ENCODE measurements at regions not wholly inside any gene's neighbourhood (a gene's known extent, or its start where the extent isn't known, plus 50 kb on each side); places are given as distances from the start of the nearest gene placed in this dataset.

GRCh38 chr5:121273833-121274433 is 577.7 kb upstream of the FTMT start:
- Histone ChIP-seq H4K91ac (ENCODE audit: insufficient read depth, low read depth, low read length) (0 out of 2 replicates have a peak overlapping the region, but pooled peaks have one; percentile 20), H3K9me1 (ENCODE audit: insufficient read depth, low read length) (no peaks in the 10 kb centered on the region), H2AK9ac (replicated peaks; ENCODE audit: low read depth, low read length, poor library complexity) (no peak overlapping the region), H3K79me1 (ENCODE audit: low read depth in 1 of 2, low read length in 2 of 2) (no peaks in the 10 kb centered on the region), H3K9me3 (ENCODE audit: control insufficient read depth, insufficient read depth, low read length) (no peaks in the 10 kb centered on the region), H3K27me3 (ENCODE audit: control insufficient read depth, insufficient read depth, low read length) (no peaks in the 10 kb centered on the region), H3K18ac (ENCODE audit: low read depth, low read length) (peak overlapping the region; percentile 97; the same call in 1 of the 2 replicates), H3K14ac (replicated peaks; ENCODE audit: low read depth, low read length) (peak overlapping the region; percentile 40; the same call in 1 of the 2 replicates), H3K9ac (ENCODE audit: low read depth, low read length) (no peak overlapping the region), H2AFZ (replicated peaks; ENCODE audit: low read length, poor library complexity) (peak overlapping the region; percentile 77), H2BK20ac (ENCODE audit: low read depth, low read length) (peak overlapping the region; percentile 84), H4K5ac (ENCODE audit: low read depth, low read length) (peak overlapping the region; percentile 84; the same call in 1 of the 2 replicates), H3K23ac (ENCODE audit: low read depth, low read length) (peak overlapping the region; percentile 72; the same call in 1 of the 2 replicates), H4K8ac (ENCODE audit: low read depth in 2 of 2, low read length in 2 of 2) (peak overlapping the region in 1 of 2 experiments; percentile 37; a peak in 2 of 4 replicates), H3K4ac (ENCODE audit: low read depth, low read length) (peak overlapping the region; percentile 62; the same call in 1 of the 2 replicates), H3K36me3 (ENCODE audit: control insufficient read depth, insufficient read depth, low read length) (no peaks in the 10 kb centered on the region), H3K4me3 (ENCODE audit: insufficient read depth, low read depth, low read length) (no peak overlapping the region), H3K27ac (ENCODE audit: insufficient read depth, low read length) (no peak overlapping the region), H2BK15ac (ENCODE audit: low read depth, low read length) (peak overlapping the region; percentile 22; the same call in 1 of the 3 replicates), H3K4me1 (ENCODE audit: control insufficient read depth, insufficient read depth, low read length) (no peaks in the 10 kb centered on the region), H4K20me1 (ENCODE audit: insufficient read depth, low read length) (no peaks in the 10 kb centered on the region), H2AK5ac (ENCODE audit: low read depth, low read length) (no peak overlapping the region), H3K4me2 (ENCODE audit: low read depth, low read length) (peak overlapping the region; percentile 90), H3K56ac (ENCODE audit: extremely low read depth, insufficient read depth, low read length) (peak overlapping the region; percentile 59; the same call in 1 of the 2 replicates), H2BK120ac (ENCODE audit: low read depth, low read length) (peak overlapping the region; percentile 72), H2BK5ac (ENCODE audit: low read depth, low read length, poor library complexity, severe bottlenecking) (peak overlapping the region; percentile 74)
- CTCF ChIA-PET = no interaction called here
- POLR2A ChIA-PET (ENCODE audit: unreplicated experiment) = no interaction called here
- DNase-seq (peak; percentile 93), ATAC-seq (ENCODE audit: low read depth) (peak; percentile 98)
- TF ChIP-seq NFE2L2 (IDR thresholded peaks at IDR 0.05; ENCODE audit: low read depth, low read length) (peak; percentile 94), RAD21 (IDR thresholded peaks at IDR 0.05; ENCODE audit: low read length) (no peak), MAZ (IDR thresholded peaks at IDR 0.05; ENCODE audit: borderline replicate concordance, low read depth, low read length) (0 out of 2 replicates have a peak, but pooled peaks have one; percentile 27), POLR2A (IDR thresholded peaks at IDR 0.05; ENCODE audit: low read depth, low read length) (peak; percentile 42; the same call in 1 of the 2 replicates), BHLHE40 (IDR thresholded peaks at IDR 0.05; ENCODE audit: low read depth, low read length) (0 out of 2 replicates have a peak, but pooled peaks have one; percentile 43), FOS (IDR thresholded peaks at IDR 0.05; ENCODE audit: low read depth, low read length) (peak; percentile 95), SMC3 (IDR thresholded peaks at IDR 0.05; ENCODE audit: low read depth, low read length) (no peak), RCOR1 (IDR thresholded peaks at IDR 0.05; ENCODE audit: insufficient replicate concordance, low read length) (no peak), MAFK (IDR thresholded peaks at IDR 0.05; ENCODE audit: low read depth, low read length) (peak; percentile 65)
- WGBS, 2 experiments (ENCODE audit: extremely low coverage in 2 of 2, insufficient read length in 1 of 2) = no CpG with 5 or more reads among the region's 2 CpGs
- dilution Hi-C loops (cut with HindIII; ENCODE audit: low sequenced_read_pairs, unreplicated experiment) (no loop called here), in situ Hi-C loops (cut with MboI; ENCODE audit: low sequenced_read_pairs) (no loop called here), intact Hi-C loops (cut with micrococcal nuclease) (no loop called here)
- no TSS peak for BruUV-seq (replicated peaks)

Measured in IMR-90 (cell line).